MM.1S (cell line): ENCODE measurements at regions not wholly inside any gene's neighbourhood (a gene's known extent, or its start where the extent isn't known, plus 50 kb on each side); places are given as distances from the start of the nearest gene placed in this dataset.

Source experiments
- DNase-seq: peaks from one replicate; pipeline ENCODE4 v3.0.0-alpha.2; 2015
- H2AFZ ChIP-seq: fragments of 300-600 bp; sonication (generic); 2 replicates; pipeline ENCODE4 v1.6.0; 2016; ENCODE audit warnings: antibody characterized with exemption, low read length
- H3F3A ChIP-seq: fragments of 300-600 bp; sonication (generic); 2 replicates; pipeline ENCODE4 v1.6.1; 2016; ENCODE audit warnings: mild to moderate bottlenecking, antibody characterized with exemption, low read length, moderate library complexity, mixed read lengths; ENCODE audit not compliant: insufficient read depth
- H3K27ac ChIP-seq: fragments of 300-600 bp; sonication (generic); 2 replicates; pipeline ENCODE4 v1.5.1; 2016; ENCODE audit warnings: mild to moderate bottlenecking, low read length
- H3K27me3 ChIP-seq: fragments of 300-600 bp; sonication (generic); replicated peaks from 2 replicates; pipeline ENCODE4 v1.6.0; 2016; ENCODE audit warnings: low read length; ENCODE audit not compliant: insufficient read depth
- H3K36me3 ChIP-seq: fragments of 300-600 bp; sonication (generic); replicated peaks from 2 replicates; pipeline ENCODE4 v1.6.1; 2016; ENCODE audit warnings: mild to moderate bottlenecking, low read length, mixed read lengths; ENCODE audit not compliant: insufficient read depth
- H3K4me1 ChIP-seq: fragments of 300-600 bp; sonication (generic); 2 replicates; pipeline ENCODE4 v1.6.1; 2016; ENCODE audit warnings: low read length, mixed read lengths
- H3K4me2 ChIP-seq: fragments of 300-600 bp; sonication (generic); 2 replicates; pipeline ENCODE4 v1.6.0; 2016; ENCODE audit warnings: low read depth, low read length
- H3K4me3 ChIP-seq: fragments of 300-600 bp; sonication (generic); 2 replicates; pipeline ENCODE4 v1.5.1; 2016; ENCODE audit warnings: low read length, mixed read lengths
- H3K79me2 ChIP-seq: fragments of 300-600 bp; sonication (generic); 2 replicates; pipeline ENCODE4 v1.6.1; 2016; ENCODE audit warnings: mixed run types, low read length, mixed read lengths
- H3K9ac ChIP-seq: fragments of 300-600 bp; sonication (generic); 2 replicates; pipeline ENCODE4 v1.6.1; 2016; ENCODE audit warnings: low read length, mixed read lengths
- H3K9me2 ChIP-seq: fragments of 300-600 bp; sonication (generic); replicated peaks from 2 replicates; pipeline ENCODE4 v1.6.1; 2016; ENCODE audit warnings: mild to moderate bottlenecking, low read length, mixed read lengths; ENCODE audit not compliant: insufficient read depth
- H3K9me3 ChIP-seq: fragments of 300-600 bp; sonication (generic); replicated peaks from 2 replicates; pipeline ENCODE4 v1.6.1; 2016; ENCODE audit warnings: mild to moderate bottlenecking, low read length, mixed read lengths; ENCODE audit not compliant: insufficient read depth
- H4K20me1 ChIP-seq: fragments of 300-600 bp; sonication (generic); 2 replicates; pipeline ENCODE4 v1.6.1; 2016; ENCODE audit warnings: mild to moderate bottlenecking, low read length, moderate library complexity, mixed read lengths; ENCODE audit not compliant: insufficient read depth
- CTCF ChIP-seq: fragments of 300-600 bp; sonication (generic); IDR thresholded peaks from 2 replicates; pipeline ENCODE4 v1.5.1; 2016; ENCODE audit warnings: antibody characterized with exemption, low read length, mixed read lengths
- EZH2 ChIP-seq: fragments of 300-600 bp; sonication (generic); optimal IDR thresholded peaks from 2 replicates; pipeline ENCODE3; 2017; ENCODE audit warnings: low read depth, mild to moderate bottlenecking, antibody characterized with exemption, low read length, mixed read lengths
- EZH2phosphoT487 ChIP-seq: fragments of 300-600 bp; sonication (generic); IDR thresholded peaks from 2 replicates; pipeline ENCODE4 v1.6.1; 2018; ENCODE audit warnings: antibody characterized with exemption, low read length

- Histone ChIP-seq H3K79me2 (no peaks in the 10 kb centered on the region), H3K4me2 (no peak overlapping the region), H3K4me1 (no peaks in the 10 kb centered on the region), H3K9me2 (no peaks in the 10 kb centered on the region), H3K27me3 (no peaks in the 10 kb centered on the region), H3K36me3 (no peaks in the 10 kb centered on the region), H3K9ac (no peak overlapping the region), H3F3A (no peaks in the 10 kb centered on the region), H3K9me3 (no peaks in the 10 kb centered on the region), H4K20me1 (no peaks in the 10 kb centered on the region), H3K4me3 (no peak overlapping the region), H2AFZ (no peak overlapping the region), H3K27ac (no peak overlapping the region)
- no peak for TF ChIP-seq EZH2
- no peak for DNase-seq
These were observed 51.9 kb upstream of the TBX3 start for GRCh38 chr12:114735680-114736374.

- H3K4me3 ChIP-seq = no peak overlapping the region
- DNase-seq = no peak
These were observed 51.0 kb upstream of the TBX3 start for GRCh38 chr12:114735011-114735410.

GRCh38 chr12:114733919-114734318 lies 49.9 kb upstream of the TBX3 start:
- no peak for DNase-seq
- Histone ChIP-seq H3K79me2 (no peaks in the 10 kb centered on the region), H3K4me2 (no peak overlapping the region), H3K9me3 (no peaks in the 10 kb centered on the region), H4K20me1 (no peaks in the 10 kb centered on the region), H3K36me3 (no peaks in the 10 kb centered on the region), H3K4me3 (no peak overlapping the region), H2AFZ (no peak overlapping the region), H3F3A (no peaks in the 10 kb centered on the region), H3K4me1 (no peaks in the 10 kb centered on the region), H3K27me3 (no peaks in the 10 kb centered on the region), H3K27ac (no peak overlapping the region), H3K9ac (no peak overlapping the region), H3K9me2 (no peaks in the 10 kb centered on the region)
- TF ChIP-seq EZH2 (no peak), CTCF (no peak), EZH2phosphoT487 (no peak)

More at GRCh38 chr12:114735011-114735410, 51.0 kb upstream of the TBX3 start:
- H3K9ac ChIP-seq = no peak overlapping the region
- no peak overlapping the region for H3K4me2 ChIP-seq
- H4K20me1 ChIP-seq = no peaks in the 10 kb centered on the region
- H3K9me2 ChIP-seq = no peaks in the 10 kb centered on the region
- H3K27me3 ChIP-seq = no peaks in the 10 kb centered on the region
- no peaks in the 10 kb centered on the region for H3K4me1 ChIP-seq
- H3F3A ChIP-seq = no peaks in the 10 kb centered on the region
- no peak overlapping the region for H3K27ac ChIP-seq
- no peaks in the 10 kb centered on the region for H3K79me2 ChIP-seq
- H3K9me3 ChIP-seq = no peaks in the 10 kb centered on the region
- no peak overlapping the region for H2AFZ ChIP-seq
- H3K36me3 ChIP-seq = no peaks in the 10 kb centered on the region
- no peak for TF ChIP-seq CTCF
- TF ChIP-seq EZH2phosphoT487 = no peak
- no peak for TF ChIP-seq EZH2
